Small intestine (tissue), 7 donors: ENCODE measurements at regions not wholly inside any gene's neighbourhood (a gene's known extent, or its start where the extent isn't known, plus 50 kb on each side); places are given as distances from the start of the nearest gene placed in this dataset.
A peak's percentile ranks its signal among the peaks of the same experiment; 100 is the strongest.
"Not testable (repeated sequence)": the region's sequence is repeated elsewhere in the genome, so short reads cannot be mapped to it uniquely, and the experiment has no call there.

Source experiments
- DNase-seq, 2 donors: peaks; one replicate each; pipeline versions ENCODE4 v3.0.0 to v3.0.0-alpha.2; 2013
- FAIRE-seq: peaks from 2 replicates; lab custom pipeline; 2012; peaks lifted over from hg19 to GRCh38; lab: Jason Lieb, UNC
- H3K27ac ChIP-seq, 3 donors: one replicate each; pipeline ENCODE4 v1.5.1; 2013; ENCODE audit warnings: low read length in 2 of 3, mild to moderate bottlenecking in 2 of 3, control low read depth in 1 of 3, inconsistent platforms in 1 of 3, low read depth in 1 of 3, moderate library complexity in 1 of 3
- H3K27me3 ChIP-seq, 3 donors: one replicate each; pipeline ENCODE4 v1.6.1; 2013; ENCODE audit warnings: low read length in 3 of 3, inconsistent platforms in 1 of 3; ENCODE audit not compliant: control insufficient read depth in 3 of 3, insufficient read depth in 3 of 3
- H3K36me3 ChIP-seq, 3 donors: one replicate each; pipeline ENCODE4 v1.6.1; 2013; ENCODE audit warnings: low read length in 3 of 3, inconsistent platforms in 1 of 3, low read depth in 1 of 3, mild to moderate bottlenecking in 1 of 3, moderate library complexity in 1 of 3; ENCODE audit not compliant: control insufficient read depth in 3 of 3, insufficient read depth in 2 of 3
- H3K4me1 ChIP-seq, 3 donors: one replicate each; pipeline ENCODE4 v1.6.1; 2013; ENCODE audit warnings: low read length in 2 of 3, inconsistent platforms in 1 of 3, low read depth in 1 of 3, mild to moderate bottlenecking in 1 of 3, moderate library complexity in 1 of 3; ENCODE audit not compliant: control insufficient read depth in 3 of 3, insufficient read depth in 2 of 3
- H3K4me3 ChIP-seq, 3 donors: one replicate each; pipeline ENCODE4 v1.5.1; 2013; ENCODE audit warnings: low read length in 3 of 3, control low read depth in 1 of 3, inconsistent platforms in 1 of 3, low read depth in 1 of 3, mild to moderate bottlenecking in 1 of 3, moderate library complexity in 1 of 3
- H3K9me3 ChIP-seq, 2 donors: one replicate each; pipeline ENCODE4 v1.6.1; 2013; ENCODE audit warnings: low read depth in 1 of 2, low read length in 1 of 2; ENCODE audit not compliant: control insufficient read depth in 2 of 2, insufficient read depth in 1 of 2
- WGBS, 3 donors: extraction: QIAGEN DNeasy Blood & Tissue Kit; methylation state at CpG; one replicate each; pipeline ENCODE4 v1.1.7; 2013; 5-methylcytosine and 5-hydroxymethylcytosine counted together
- donor health status: healthy with polysubstance abuse.
- donor health status: control.
- donor health status: control.
- donor health status: Bipolar disorder and iron deficiency.
- donor health status: healthy.

DNA sequence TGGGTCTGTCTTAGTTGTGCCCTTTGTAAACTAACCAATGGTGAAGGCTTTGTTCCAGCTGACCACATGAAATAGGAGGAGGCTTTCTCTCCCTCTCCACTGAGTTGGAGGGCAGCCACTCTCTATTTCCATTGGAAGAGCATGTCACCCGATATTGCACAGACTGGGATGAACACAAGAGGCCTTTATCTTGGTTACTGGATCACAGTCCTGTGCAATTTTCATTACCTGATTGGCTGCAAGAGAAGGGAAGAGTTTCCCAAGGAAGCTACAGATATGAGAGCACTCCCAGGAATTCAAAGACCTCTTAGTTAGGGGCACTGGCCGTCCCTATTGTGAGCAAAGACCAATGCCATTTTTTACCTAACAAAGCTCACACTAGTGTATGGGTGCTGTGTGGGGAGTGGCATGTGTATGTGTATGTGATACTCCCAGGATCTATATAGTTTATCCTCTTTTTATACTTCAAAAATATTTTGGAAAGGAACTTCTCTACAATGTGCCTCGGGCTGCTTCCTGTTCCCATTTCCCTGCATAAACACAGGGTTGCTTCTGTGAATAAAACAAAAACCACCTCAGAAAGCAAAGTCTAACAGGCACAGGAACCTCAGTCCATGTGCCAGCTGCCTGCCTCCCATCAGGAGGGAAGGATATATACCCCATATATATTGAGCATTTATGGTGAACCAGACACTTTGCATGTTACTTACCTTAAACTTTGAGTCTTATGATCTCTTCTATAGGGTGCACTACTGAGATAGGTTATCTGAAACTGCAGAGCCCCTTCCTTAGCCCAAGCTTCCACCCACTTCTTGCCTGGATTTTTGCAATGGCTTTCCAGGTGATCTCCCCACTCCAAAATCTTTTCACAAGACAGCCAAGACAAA is 126.5 kb downstream of the RASSF10 start:
- FAIRE-seq = no peak

DNA sequence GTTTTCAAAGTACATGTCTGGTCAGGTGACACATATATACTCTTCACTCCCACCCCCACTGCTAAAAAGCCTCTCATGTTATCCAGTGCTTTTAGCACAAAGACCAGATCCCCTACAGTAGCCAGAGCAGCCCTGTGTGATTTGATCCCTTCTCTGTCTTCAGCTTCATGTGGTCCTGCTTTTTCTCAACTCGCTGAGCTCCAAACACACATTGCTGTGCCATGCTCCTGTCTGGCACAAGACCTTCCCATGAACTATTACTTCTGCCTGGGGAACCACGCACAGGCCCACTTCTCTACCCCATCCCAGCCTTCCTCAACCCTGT is 127.1 kb downstream of the RASSF10 start:
- FAIRE-seq = no peak
- H3K27ac ChIP-seq = no peak overlapping the region
- no peaks in the 10 kb centered on the region for H3K27me3 ChIP-seq
- peaks cover 0 to 2% (median 0%) of the 10 kb centered on the region in 3 donors for H3K36me3 ChIP-seq
- peaks cover 10 to 47% (median 10%) of the 10 kb centered on the region in 3 donors for H3K4me1 ChIP-seq
- H3K4me3 ChIP-seq = no peak overlapping the region
- 81 to 95% (median 91%) methylated on average over 2 of the region's 2 CpGs for WGBS, 3 donors
- peaks cover 0 to 12% of the 10 kb centered on the region in 2 donors for H3K9me3 ChIP-seq
- no peak for DNase-seq

More for the DNA sequence above, 126.5 kb downstream of the RASSF10 start:
- peaks cover 5 to 41% (median 7%) of the 10 kb centered on the region in 3 donors for H3K4me1 ChIP-seq
- H3K36me3 ChIP-seq = peaks cover 0 to 2% (median 0%) of the 10 kb centered on the region in 3 donors
- no peak overlapping the region for H3K4me3 ChIP-seq
- H3K9me3 ChIP-seq = peaks cover 0 to 12% of the 10 kb centered on the region in 2 donors
- H3K27ac ChIP-seq = no peak overlapping the region
- no peaks in the 10 kb centered on the region for H3K27me3 ChIP-seq
- 34 to 51% (median 41%) methylated on average over 3 of the region's 3 CpGs for WGBS, 3 donors
- DNase-seq = peak in 1 of 2 donors; percentile 28

DNA sequence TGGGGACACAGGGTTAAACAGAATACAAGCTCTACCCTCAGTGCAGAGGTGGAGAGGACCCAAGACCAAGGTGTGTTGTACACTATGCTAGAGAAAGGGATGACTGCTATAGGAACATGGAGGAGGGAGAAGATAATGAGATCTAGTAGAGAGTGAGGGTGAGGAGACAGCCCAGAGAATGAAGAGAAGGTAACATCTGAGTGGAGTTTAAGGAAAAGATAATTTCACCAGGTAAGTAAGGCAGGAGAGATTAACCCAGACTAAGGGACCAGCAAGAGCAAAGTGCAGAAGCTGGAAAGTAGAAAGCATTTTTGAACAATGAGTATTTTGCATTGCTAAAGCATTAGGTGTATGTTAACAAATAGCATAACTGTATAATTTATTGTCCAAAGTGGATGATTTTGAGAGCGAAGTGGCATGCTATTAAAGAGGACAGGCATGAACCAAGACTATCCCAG is 128.8 kb downstream of the RASSF10 start:
- peak; percentile 44 to 54 for DNase-seq
- Histone ChIP-seq H3K36me3 (no peaks in the 10 kb centered on the region), H3K9me3 (peaks cover 0 to 9% of the 10 kb centered on the region in 2 donors), H3K4me3 (no peak overlapping the region), H3K4me1 (peaks cover 10 to 63% (median 13%) of the 10 kb centered on the region in 3 donors), H3K27me3 (no peaks in the 10 kb centered on the region), H3K27ac (peak overlapping the region in 1 of 3 donors; percentile 60)
- 56 to 87% (median 75%) methylated on average over 1 of the region's 1 CpG for WGBS, 3 donors
- FAIRE-seq = no peak

- not testable (repeated sequence) for H3K9me3 ChIP-seq, H3K36me3 ChIP-seq, DNase-seq, H3K27me3 ChIP-seq, H3K4me3 ChIP-seq, FAIRE-seq
- 94 to 95% (median 94%) methylated on average over 1 of the region's 1 CpG for WGBS, 3 donors
- H3K4me1 ChIP-seq = peaks cover 9 to 72% (median 13%) of the 10 kb centered on the region in 3 donors
- H3K27ac ChIP-seq = peak overlapping the region in 1 of 3 donors; percentile 86
Measured at GRCh38 chr11:13139085-13139484, 130.0 kb downstream of the RASSF10 start.

DNA sequence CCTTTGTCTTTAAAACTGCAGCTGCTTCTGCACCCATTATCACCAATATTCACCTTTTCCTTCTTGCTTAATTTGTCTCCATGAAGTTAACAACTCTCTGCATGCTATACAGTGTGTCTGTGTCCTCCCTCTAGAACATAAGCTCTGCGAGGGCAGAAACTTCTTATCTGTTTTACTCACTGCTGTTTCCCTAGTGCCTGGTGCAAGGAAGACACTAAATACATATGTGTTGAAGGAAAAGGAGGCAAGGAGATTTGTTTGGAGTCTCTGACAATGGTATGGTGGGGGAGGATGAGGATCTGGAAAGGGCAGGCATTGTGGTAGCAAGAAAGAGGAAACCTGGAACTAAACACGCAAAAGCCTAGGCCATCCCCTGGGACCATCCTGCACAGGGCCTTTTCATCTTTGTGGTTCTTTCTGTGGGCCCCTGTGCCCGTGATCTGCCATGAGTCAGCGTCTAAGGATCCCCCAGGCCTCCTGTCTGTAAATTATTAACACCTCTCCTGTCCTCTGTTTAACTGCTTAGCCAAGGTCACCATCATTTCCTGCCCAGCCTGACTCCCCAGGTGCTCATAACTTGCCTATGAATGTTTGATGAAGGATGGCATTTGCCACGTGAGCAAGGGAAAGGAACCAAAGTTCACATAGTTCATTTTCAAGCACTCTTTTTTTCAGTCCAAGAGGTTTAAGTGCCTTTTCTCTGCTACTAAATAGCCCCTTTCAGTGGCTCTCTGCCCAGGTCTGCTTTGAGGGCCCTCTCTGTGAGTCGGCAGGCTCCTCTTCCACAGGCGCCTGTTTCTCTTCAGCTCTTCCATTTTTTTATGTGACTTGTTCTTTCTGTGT is 131.1 kb downstream of the RASSF10 start:
- peaks cover 6 to 78% (median 12%) of the 10 kb centered on the region in 3 donors for H3K4me1 ChIP-seq
- H3K27me3 ChIP-seq = no peaks in the 10 kb centered on the region
- 13 to 38% (median 17%) methylated on average over 7 of the region's 7 CpGs for WGBS, 3 donors
- H3K4me3 ChIP-seq = no peak overlapping the region
- FAIRE-seq = no peak
- peak overlapping the region; percentile 73 to 91 (median 74) for H3K27ac ChIP-seq
- peaks cover 0 to 9% of the 10 kb centered on the region in 2 donors for H3K9me3 ChIP-seq
- DNase-seq = peak; percentile 97
- no peaks in the 10 kb centered on the region for H3K36me3 ChIP-seq

DNA sequence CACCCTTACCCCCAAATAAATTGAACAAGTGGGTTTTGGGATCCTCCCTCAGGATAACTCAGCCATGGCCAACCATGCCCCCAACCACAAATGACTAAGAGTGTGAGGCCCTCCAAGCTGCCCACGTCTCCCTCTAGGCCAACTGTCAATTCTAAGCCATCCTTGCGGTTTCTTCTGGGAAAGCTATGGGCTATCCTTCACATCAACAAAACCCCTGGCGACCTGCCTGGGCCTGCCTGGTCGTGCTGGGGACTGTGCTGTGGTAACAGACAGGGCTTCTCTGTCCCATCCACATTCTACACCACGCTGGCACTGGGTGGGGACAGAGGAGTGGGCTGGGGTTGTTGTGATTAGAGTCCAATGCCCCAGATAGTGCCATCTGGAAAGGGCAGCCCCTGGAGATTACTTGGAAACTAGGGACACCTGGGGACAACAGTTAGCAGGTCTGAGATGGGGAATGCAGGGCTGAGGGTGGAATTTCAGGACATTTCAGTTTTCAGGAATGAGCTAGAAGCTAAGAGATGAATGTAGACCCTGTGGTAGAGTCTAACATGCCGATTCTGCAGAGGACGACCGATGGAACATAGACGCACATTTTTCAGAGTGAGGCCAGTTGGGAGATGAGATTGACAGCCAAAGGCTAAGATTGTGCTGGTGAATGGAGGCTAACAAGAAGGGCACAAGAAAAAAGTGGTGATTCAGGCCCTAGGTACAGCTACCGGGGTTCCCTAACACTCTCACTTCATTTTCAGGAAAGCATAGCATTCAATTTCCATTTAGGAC is 131.9 kb downstream of the RASSF10 start:
- Histone ChIP-seq H3K4me1 (peaks cover 4 to 76% (median 9%) of the 10 kb centered on the region in 3 donors), H3K27me3 (no peaks in the 10 kb centered on the region), H3K4me3 (no peak overlapping the region), H3K27ac (peak overlapping the region; percentile 73 to 91 (median 74)), H3K36me3 (no peaks in the 10 kb centered on the region), H3K9me3 (peaks cover 0 to 9% of the 10 kb centered on the region in 2 donors)
- no peak for DNase-seq
- 61 to 78% (median 67%) methylated on average over 10 of the region's 10 CpGs for WGBS, 3 donors
- no peak for FAIRE-seq

- Histone ChIP-seq H3K9me3 (peaks cover 0 to 9% of the 10 kb centered on the region in 2 donors), H3K36me3 (no peaks in the 10 kb centered on the region), H3K27me3 (no peaks in the 10 kb centered on the region), H3K4me3 (no peak overlapping the region), H3K27ac (peak overlapping the region in 1 of 3 donors; percentile 91), H3K4me1 (peaks cover 4 to 73% (median 9%) of the 10 kb centered on the region in 3 donors)
- FAIRE-seq (no peak), DNase-seq (peak; percentile 27 to 28)
- 73 to 76% (median 74%) methylated on average over 27 of the region's 27 CpGs for WGBS, 3 donors
Measured at GRCh38 chr11:13141731-13142709, 132.9 kb downstream of the RASSF10 start.
